B cell (primary cell): ENCODE measurements at regions not wholly inside any gene's neighbourhood (a gene's known extent, or its start where the extent isn't known, plus 50 kb on each side); places are given as distances from the start of the nearest gene placed in this dataset.
"Not testable (repeated sequence)": the region's sequence is repeated elsewhere in the genome, so short reads cannot be mapped to it uniquely, and the experiment has no call there.

Experiments used
- ATAC-seq: fragments of 200-7000 bp; cut with Tn5 transposase; one replicate; pipeline ENCODE4 v1.10.0; 2021; ENCODE audit warnings: low read depth, mild to moderate bottlenecking, moderate number of reproducible peaks, moderate library complexity
- CTCF ChIA-PET: fragments of 350-600 bp; sonication (Branson Sonifier 250); formaldehyde crosslinking; loops from one replicate; lab custom pipeline; 2021; ENCODE audit warnings: antibody characterized with exemption, inconsistent platforms; lab: Charles Lee
- POLR2A ChIA-PET: fragments of 350-600 bp; sonication (Branson Sonifier 250); formaldehyde crosslinking; loops from one replicate; lab custom pipeline; 2021; ENCODE audit warnings: antibody characterized with exemption; lab: Charles Lee
- DNase-seq: peaks from one replicate; pipeline ENCODE4 v3.0.0; 2013
- H2AFZ ChIP-seq: 2 replicates; pipeline ENCODE4 v1.6.1; 2012; ENCODE audit warnings: mild to moderate bottlenecking, low read depth, low read length; ENCODE audit not compliant: insufficient read depth, poor library complexity, severe bottlenecking
- H3K27ac ChIP-seq, 2 donors: 1 replicate in 1 of 2; 2 replicates in 1 of 2; pipeline ENCODE4 v1.5.1; 2012 to 2013; ENCODE audit warnings: low read length in 2 of 2, mild to moderate bottlenecking in 2 of 2, moderate library complexity in 1 of 2
- H3K27me3 ChIP-seq, 4 experiments: fragments of 200-600 bp in 1 of 4; sonication (generic) in 1 of 4; replicated peaks in 1 of 4; 1 replicate in 2 of 4; 2 replicates in 2 of 4; pipeline versions ENCODE4 v1.6.1 to v1.7.0; 2013 to 2016; ENCODE audit warnings: low read length in 3 of 4, mild to moderate bottlenecking in 2 of 4, mixed read lengths in 1 of 4, moderate library complexity in 1 of 4; ENCODE audit not compliant: insufficient read depth in 4 of 4, control insufficient read depth in 3 of 4; ENCODE audit errors: control extremely low read depth in 1 of 4
- H3K36me3 ChIP-seq, 2 experiments: replicated peaks in 1 of 2; 1 replicate in 1 of 2; 2 replicates in 1 of 2; pipeline versions ENCODE4 v1.6.1 to v1.7.1; 2013; ENCODE audit warnings: low read length in 1 of 2; ENCODE audit not compliant: insufficient read depth in 2 of 2, control insufficient read depth in 1 of 2; ENCODE audit errors: control extremely low read depth in 1 of 2, extremely low read depth in 1 of 2
- H3K4me1 ChIP-seq, 2 donors: fragments of 200-600 bp in 1 of 2; sonication (generic) in 1 of 2; 1 replicate in 1 of 2; 2 replicates in 1 of 2; pipeline versions ENCODE4 v1.5.1 to v1.6.1; 2013 to 2017; ENCODE audit warnings: low read length in 2 of 2; ENCODE audit not compliant: control insufficient read depth in 2 of 2, insufficient read depth in 2 of 2
- H3K4me2 ChIP-seq: replicated peaks from 2 replicates; pipeline ENCODE3; 2012; ENCODE audit warnings: mild to moderate bottlenecking, low read depth, low read length; ENCODE audit not compliant: poor library complexity, severe bottlenecking
- H3K4me3 ChIP-seq, 5 experiments: fragments of 200-600 bp in 1 of 5; sonication (generic) in 1 of 5; 1 replicate in 3 of 5; 2 replicates in 2 of 5; pipeline versions ENCODE4 v1.5.1 to v1.7.0; 2011 to 2016; ENCODE audit warnings: low read length in 4 of 5, mild to moderate bottlenecking in 4 of 5, low read depth in 2 of 5, control low read depth in 1 of 5, moderate library complexity in 1 of 5; ENCODE audit not compliant: insufficient read depth in 1 of 5; ENCODE audit errors: control extremely low read depth in 1 of 5, extremely low read depth in 1 of 5
- H3K79me2 ChIP-seq: fragments of 200-600 bp; sonication (generic); one replicate; pipeline ENCODE4 v1.6.0; 2016; ENCODE audit warnings: low read length; ENCODE audit not compliant: control insufficient read depth, insufficient read depth
- H3K9ac ChIP-seq: fragments of 200-600 bp; sonication (generic); 2 replicates; pipeline ENCODE4 v1.6.1; 2017; ENCODE audit warnings: mild to moderate bottlenecking, low read length, moderate library complexity
- H3K9me3 ChIP-seq, 3 donors: one replicate each; pipeline versions ENCODE4 v1.6.1 to v1.7.1; 2013; ENCODE audit warnings: low read length in 2 of 3; ENCODE audit not compliant: control insufficient read depth in 2 of 3, insufficient read depth in 1 of 3; ENCODE audit errors: control extremely low read depth in 1 of 3
- H4K20me1 ChIP-seq: 2 replicates; pipeline ENCODE4 v1.6.0; 2012; ENCODE audit warnings: mild to moderate bottlenecking, low read length; ENCODE audit not compliant: insufficient read depth, control insufficient read depth, poor library complexity, severe bottlenecking
- H3K27ac Mint-ChIP-seq: one replicate; pipeline ENCODE4 v1.8.0; 2021; ENCODE audit warnings: mixed read lengths
- H3K27me3 Mint-ChIP-seq: one replicate; pipeline ENCODE4 v1.8.0; 2021; ENCODE audit warnings: mixed read lengths
- H3K4me1 Mint-ChIP-seq: one replicate; pipeline ENCODE4 v1.8.0; 2021; ENCODE audit warnings: mixed read lengths
- H3K4me3 Mint-ChIP-seq: one replicate; pipeline ENCODE4 v1.8.0; 2021; ENCODE audit warnings: mixed read lengths
- H3K9me3 Mint-ChIP-seq: one replicate; pipeline ENCODE4 v1.8.0; 2022; ENCODE audit warnings: mixed read lengths; ENCODE audit not compliant: insufficient read depth
- EZH2 ChIP-seq: IDR thresholded peaks from 2 replicates; pipeline ENCODE4 v1.6.1; 2012; ENCODE audit warnings: borderline replicate concordance, low read depth, mild to moderate bottlenecking, moderate library complexity, low read length; ENCODE audit not compliant: insufficient read depth, poor library complexity, severe bottlenecking
- WGBS: methylation state at CpG from one replicate; pipeline ENCODE4 v1.1.5; 2013; ENCODE audit warnings: missing lambda C conversion rate; ENCODE audit not compliant: insufficient coverage; 5-methylcytosine and 5-hydroxymethylcytosine counted together
- intact Hi-C: fragments of 100-400 bp; cut with micrococcal nuclease; formaldehyde crosslinking; loops from one replicate; pipeline ENCODE4 v1.10.0; 2022
- TF ChIP-seq, protein P1 (sequence below): fragments of 200-600 bp; IDR thresholded peaks from one replicate; pipeline ENCODE4 v1.8.0; 2022; ENCODE audit warnings: antibody characterized with exemption, mild to moderate bottlenecking

- no peaks in the 10 kb centered on the region for H4K20me1 ChIP-seq
- H3K4me2 ChIP-seq: no peak overlapping the region
- H3K9me3 ChIP-seq: no peaks in the 10 kb centered on the region
- H3K9me3 Mint-ChIP-seq: peaks cover 4% of the 10 kb centered on the region
- no peaks in the 10 kb centered on the region for H3K4me1 ChIP-seq
- H3K4me1 Mint-ChIP-seq: no peaks in the 10 kb centered on the region
- WGBS: 71% methylated on average over 2 of the region's 2 CpGs
- no peak overlapping the region for H3K27ac Mint-ChIP-seq
- CTCF ChIA-PET: no interaction called here
- no peaks in the 10 kb centered on the region for H3K27me3 Mint-ChIP-seq
- DNase-seq (no peak), ATAC-seq (no peak)
- no peaks in the 10 kb centered on the region for H3K27me3 ChIP-seq
- H2AFZ ChIP-seq: no peak overlapping the region
- no peaks in the 10 kb centered on the region for H3K36me3 ChIP-seq
- no peak overlapping the region for H3K27ac ChIP-seq
- TF ChIP-seq, protein P1, sequence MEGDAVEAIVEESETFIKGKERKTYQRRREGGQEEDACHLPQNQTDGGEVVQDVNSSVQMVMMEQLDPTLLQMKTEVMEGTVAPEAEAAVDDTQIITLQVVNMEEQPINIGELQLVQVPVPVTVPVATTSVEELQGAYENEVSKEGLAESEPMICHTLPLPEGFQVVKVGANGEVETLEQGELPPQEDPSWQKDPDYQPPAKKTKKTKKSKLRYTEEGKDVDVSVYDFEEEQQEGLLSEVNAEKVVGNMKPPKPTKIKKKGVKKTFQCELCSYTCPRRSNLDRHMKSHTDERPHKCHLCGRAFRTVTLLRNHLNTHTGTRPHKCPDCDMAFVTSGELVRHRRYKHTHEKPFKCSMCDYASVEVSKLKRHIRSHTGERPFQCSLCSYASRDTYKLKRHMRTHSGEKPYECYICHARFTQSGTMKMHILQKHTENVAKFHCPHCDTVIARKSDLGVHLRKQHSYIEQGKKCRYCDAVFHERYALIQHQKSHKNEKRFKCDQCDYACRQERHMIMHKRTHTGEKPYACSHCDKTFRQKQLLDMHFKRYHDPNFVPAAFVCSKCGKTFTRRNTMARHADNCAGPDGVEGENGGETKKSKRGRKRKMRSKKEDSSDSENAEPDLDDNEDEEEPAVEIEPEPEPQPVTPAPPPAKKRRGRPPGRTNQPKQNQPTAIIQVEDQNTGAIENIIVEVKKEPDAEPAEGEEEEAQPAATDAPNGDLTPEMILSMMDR: no peak
- TF ChIP-seq EZH2: no peak
- no peaks in the 10 kb centered on the region for H3K79me2 ChIP-seq
- H3K4me3 Mint-ChIP-seq: no peak overlapping the region
- POLR2A ChIA-PET: no interaction called here
- H3K4me3 ChIP-seq: no peak overlapping the region
- intact Hi-C loops: no loop called here
- H3K9ac ChIP-seq: no peak overlapping the region
Observed at GRCh38 chr16:7233975-7234374, 98.7 kb upstream of the RBFOX1 start.

GRCh38 chr16:7231762-7232161 is 100.9 kb upstream of the RBFOX1 start:
- no peaks in the 10 kb centered on the region for H3K79me2 ChIP-seq
- H3K27ac Mint-ChIP-seq: no peak overlapping the region
- peaks cover 4% of the 10 kb centered on the region for H3K9me3 Mint-ChIP-seq
- no peaks in the 10 kb centered on the region for H3K4me1 Mint-ChIP-seq
- TF ChIP-seq, protein P1: no peak
- TF ChIP-seq EZH2: no peak
- H3K9ac ChIP-seq: no peak overlapping the region
- H3K4me1 ChIP-seq: no peaks in the 10 kb centered on the region
- ATAC-seq (no peak), DNase-seq (no peak)
- no peak overlapping the region for H3K4me2 ChIP-seq
- POLR2A ChIA-PET: no interaction called here
- H2AFZ ChIP-seq: no peak overlapping the region
- CTCF ChIA-PET: interaction anchor here (0.6 kb wide), 1 partner anchor 34 kb away, joined by 4 read pairs; no protein-coding TSS in a partner anchor
- intact Hi-C loops: no loop called here
- no peaks in the 10 kb centered on the region for H3K27me3 Mint-ChIP-seq
- H3K4me3 ChIP-seq: no peak overlapping the region
- H4K20me1 ChIP-seq: no peaks in the 10 kb centered on the region
- no peaks in the 10 kb centered on the region for H3K36me3 ChIP-seq
- no peak overlapping the region for H3K27ac ChIP-seq
- 94% methylated on average over 5 of the region's 5 CpGs for WGBS
- no peak overlapping the region for H3K4me3 Mint-ChIP-seq
- peaks cover 0 to 6% (median 0%) of the 10 kb centered on the region in 3 donors for H3K9me3 ChIP-seq
- H3K27me3 ChIP-seq: no peaks in the 10 kb centered on the region

DNA sequence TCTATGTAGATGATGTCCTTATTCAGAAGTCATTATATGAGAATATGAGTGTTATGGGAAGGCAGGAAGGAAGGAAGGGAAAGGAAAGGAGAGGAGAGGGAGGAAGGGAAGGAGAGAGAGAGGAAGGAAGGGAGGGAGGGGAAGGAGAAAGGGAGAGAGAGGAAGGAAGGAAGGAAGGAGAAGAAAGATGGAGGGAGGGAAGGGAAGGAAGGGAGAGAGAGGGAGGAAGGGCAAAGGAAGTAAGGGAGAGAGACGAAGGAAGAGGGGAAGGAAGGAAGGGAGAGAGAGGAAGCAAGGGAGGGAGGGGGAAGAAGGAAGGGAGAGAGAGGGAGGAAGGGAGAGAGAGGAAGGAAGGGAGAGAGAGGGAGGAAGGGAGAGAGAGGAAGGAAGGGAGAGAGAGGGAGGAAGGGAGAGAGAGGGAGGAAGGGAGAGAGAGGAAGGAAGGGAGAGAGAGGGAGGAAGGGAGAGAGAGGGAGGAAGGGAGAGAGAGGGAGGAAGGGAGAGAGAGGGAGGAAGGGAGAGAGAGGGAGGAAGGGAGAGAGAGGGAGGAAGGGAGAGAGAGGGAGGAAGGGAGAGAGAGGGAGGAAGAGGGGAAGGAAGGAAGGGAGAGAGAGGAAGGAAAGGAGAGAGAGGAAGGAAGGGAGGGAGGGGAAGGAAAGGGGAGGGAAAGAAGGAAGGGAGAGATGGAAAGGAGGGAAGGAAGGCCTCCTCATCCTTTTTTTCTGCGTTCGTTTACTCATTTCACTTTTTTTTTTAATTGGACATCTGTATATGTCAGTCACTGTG is 103.0 kb upstream of the RBFOX1 start:
- H3K27me3 ChIP-seq, CTCF ChIA-PET, H3K9me3 Mint-ChIP-seq, H2AFZ ChIP-seq, H3K27ac ChIP-seq, ATAC-seq, H3K9ac ChIP-seq, DNase-seq, H3K27me3 Mint-ChIP-seq, intact Hi-C loops, H3K36me3 ChIP-seq, H3K4me2 ChIP-seq, H3K4me1 ChIP-seq, H3K79me2 ChIP-seq, H3K4me3 Mint-ChIP-seq, H3K9me3 ChIP-seq, H3K4me3 ChIP-seq, H4K20me1 ChIP-seq, H3K27ac Mint-ChIP-seq, POLR2A ChIA-PET, H3K4me1 Mint-ChIP-seq: not testable (repeated sequence)
- WGBS: 76% methylated on average over 1 of the region's 3 CpGs
